HG02678 (cell line): ENCODE measurements at regions not wholly inside any gene's neighbourhood (a gene's known extent, or its start where the extent isn't known, plus 50 kb on each side); places are given as distances from the start of the nearest gene placed in this dataset.
"Not testable (repeated sequence)": the region's sequence is repeated elsewhere in the genome, so short reads cannot be mapped to it uniquely, and the experiment has no call there.

ENCODE experiments used
- ATAC-seq: cut with Tn5 transposase; IDR thresholded peaks from one replicate; pipeline ENCODE4 v1.9.1; 2021; ENCODE audit warnings: mild to moderate bottlenecking, moderate library complexity; ENCODE audit not compliant: unreplicated experiment

- no peak for ATAC-seq
These were observed 205.3 kb downstream of the SOX2 start for GRCh38 chr3:181917027-181917426.

- ATAC-seq: no peak
These were observed 207.7 kb downstream of the SOX2 start for GRCh38 chr3:181919375-181919774.

GRCh38 chr3:181920409-181920808, 208.7 kb downstream of the SOX2 start:
- ATAC-seq: no peak

- ATAC-seq: peak; percentile 94
These were observed 209.5 kb downstream of the SOX2 start for GRCh38 chr3:181921220-181921619.

- ATAC-seq: not testable (repeated sequence)
These were observed 214.1 kb downstream of the SOX2 start for GRCh38 chr3:181925841-181926240.

GRCh38 chr3:181929501-181929900, 217.8 kb downstream of the SOX2 start:
- no peak for ATAC-seq

GRCh38 chr3:181930105-181930504, 218.4 kb downstream of the SOX2 start:
- ATAC-seq: no peak

- ATAC-seq: peak; percentile 45
These were observed 220.3 kb downstream of the SOX2 start for GRCh38 chr3:181932039-181932438.

- no peak for ATAC-seq
These were observed 221.4 kb downstream of the SOX2 start for GRCh38 chr3:181933052-181933618.

GRCh38 chr3:181935915-181936314, 224.2 kb downstream of the SOX2 start:
- no peak for ATAC-seq

GRCh38 chr3:181936774-181937173, 225.0 kb downstream of the SOX2 start:
- no peak for ATAC-seq

GRCh38 chr3:181938580-181938979, 226.9 kb downstream of the SOX2 start:
- not testable (repeated sequence) for ATAC-seq

GRCh38 chr3:181940703-181941102, 229.0 kb downstream of the SOX2 start:
- ATAC-seq: no peak

- ATAC-seq: no peak
These were observed 229.5 kb downstream of the SOX2 start for GRCh38 chr3:181941250-181941649.

GRCh38 chr3:181943285-181943684, 231.6 kb downstream of the SOX2 start:
- ATAC-seq: no peak

GRCh38 chr3:181947606-181948005, 235.9 kb downstream of the SOX2 start:
- ATAC-seq: no peak

GRCh38 chr3:181948286-181948685, 236.6 kb downstream of the SOX2 start:
- ATAC-seq: no peak

- ATAC-seq: no peak
These were observed 240.5 kb downstream of the SOX2 start for GRCh38 chr3:181952221-181952620.

- ATAC-seq: no peak
These were observed 241.2 kb downstream of the SOX2 start for GRCh38 chr3:181952929-181953328.

- no peak for ATAC-seq
These were observed 243.8 kb downstream of the SOX2 start for GRCh38 chr3:181955566-181955965.

GRCh38 chr3:181956122-181956521, 244.4 kb downstream of the SOX2 start:
- no peak for ATAC-seq

- no peak for ATAC-seq
These were observed 254.7 kb downstream of the SOX2 start for GRCh38 chr3:181966393-181966792.

- no peak for ATAC-seq
These were observed 258.2 kb downstream of the SOX2 start for GRCh38 chr3:181969925-181970324.
